HL-60 (cell line): ENCODE measurements at regions not wholly inside any gene's neighbourhood (a gene's known extent, or its start where the extent isn't known, plus 50 kb on each side); places are given as distances from the start of the nearest gene placed in this dataset.

Experiments
- CTCF ChIP-seq: IDR thresholded peaks from one replicate; pipeline ENCODE4 v1.5.1; 2011; ENCODE audit warnings: low read length, control low read depth, inconsistent platforms; ENCODE audit not compliant: insufficient read depth
- POLR2AphosphoS5 ChIP-seq: IDR thresholded peaks from 2 replicates; pipeline ENCODE4 v1.6.1; 2012; ENCODE audit warnings: low read depth
- REST ChIP-seq: IDR thresholded peaks from 2 replicates; pipeline ENCODE4 v1.6.1; 2012; ENCODE audit warnings: low read depth; ENCODE audit not compliant: insufficient replicate concordance

- TF ChIP-seq CTCF, result no peak
- no peak for TF ChIP-seq POLR2AphosphoS5
- TF ChIP-seq REST, result no peak
These were observed 284.1 kb downstream of the CD109 start for GRCh38 chr6:73980096-73980495.
